NCI-H748 treated with DMSO at 0.1 percent for 48 hours (cell line): ENCODE measurements at regions not wholly inside any gene's neighbourhood (a gene's known extent, or its start where the extent isn't known, plus 50 kb on each side); places are given as distances from the start of the nearest gene placed in this dataset.
"Not testable (repeated sequence)": the region's sequence is repeated elsewhere in the genome, so short reads cannot be mapped to it uniquely, and the experiment has no call there.

Experiments
- DNase-seq: peaks from one replicate; lab custom pipeline; 2025; lab: John Stamatoyannopoulos, UW

DNA sequence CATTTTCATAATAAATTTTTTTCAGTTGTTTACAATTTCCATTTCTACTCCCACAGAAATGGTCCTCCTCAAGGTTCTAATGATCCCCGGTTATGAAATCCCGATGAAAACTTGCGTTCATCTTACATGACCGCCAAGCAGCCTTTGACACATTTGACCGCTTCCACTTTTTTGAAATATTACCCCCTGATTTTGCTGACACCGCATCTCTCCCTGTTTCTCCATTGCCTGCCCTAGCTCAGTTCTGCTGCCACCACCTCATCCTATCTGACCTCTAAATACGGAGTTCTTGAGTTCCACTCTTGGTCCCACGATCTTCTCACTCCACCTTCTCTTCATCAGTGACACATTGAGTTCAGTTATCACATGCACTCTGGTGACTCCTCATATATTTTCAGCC, 74.1 kb downstream of the SLC35B3 start:
- no peak for DNase-seq

- DNase-seq, result no peak
These were observed 82.4 kb downstream of the SLC35B3 start for GRCh38 chr6:8352966-8353340.

- no peak for DNase-seq
These were observed 82.9 kb downstream of the SLC35B3 start for GRCh38 chr6:8352335-8352965.

DNA sequence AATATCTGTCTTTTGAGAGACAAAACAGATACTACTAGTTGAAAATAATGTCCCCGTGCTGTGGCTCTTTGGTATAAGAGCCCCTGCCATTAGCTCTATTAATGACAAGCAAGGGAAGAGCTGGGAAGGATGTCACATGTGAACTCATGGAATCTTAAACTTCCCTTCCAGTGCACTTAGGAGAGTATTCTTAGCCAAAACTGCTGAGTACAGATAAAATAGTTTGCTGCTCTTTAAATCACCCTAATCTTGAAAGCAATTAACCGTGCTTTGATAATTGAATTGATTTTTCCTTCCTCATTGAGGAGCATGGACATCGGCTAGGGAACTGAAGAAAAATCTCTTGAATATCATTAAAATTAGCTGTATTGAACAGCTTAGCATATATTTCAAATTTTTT, 91.7 kb downstream of the SLC35B3 start:
- no peak for DNase-seq

DNA sequence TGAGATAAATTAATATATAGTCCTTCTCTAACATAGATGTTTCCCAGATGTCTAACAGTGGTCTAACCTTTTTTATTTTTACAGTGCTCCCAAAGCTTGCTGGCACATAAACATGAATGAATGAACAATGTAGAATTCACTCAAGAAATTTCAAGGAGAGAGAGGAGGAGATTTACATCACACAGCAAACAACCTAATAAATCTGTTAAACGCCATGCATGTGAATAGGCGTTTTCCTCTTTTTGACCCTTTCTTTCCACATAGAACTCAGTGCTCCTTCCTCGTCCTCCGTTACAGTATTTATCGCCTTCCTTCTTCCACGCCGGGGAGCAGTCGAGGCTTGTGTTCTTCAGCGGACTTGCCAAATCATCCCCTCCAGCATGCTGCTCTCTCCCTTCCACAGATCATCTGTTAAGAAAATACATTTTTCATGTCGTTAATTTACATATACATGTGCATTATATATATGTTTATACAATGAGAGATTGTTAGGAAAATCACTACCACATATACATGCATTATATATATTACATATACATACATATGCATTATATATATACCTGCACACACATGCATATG, 93.0 kb downstream of the SLC35B3 start:
- no peak for DNase-seq

- DNase-seq, result no peak
These were observed 98.2 kb downstream of the SLC35B3 start for GRCh38 chr6:8337147-8337546.

- no peak for DNase-seq
These were observed 98.8 kb downstream of the SLC35B3 start for GRCh38 chr6:8336406-8337057.

GRCh38 chr6:8335896-8336295, 99.4 kb downstream of the SLC35B3 start:
- DNase-seq, result no peak

GRCh38 chr6:8335381-8335780, 100.0 kb downstream of the SLC35B3 start:
- DNase-seq, result no peak

DNA sequence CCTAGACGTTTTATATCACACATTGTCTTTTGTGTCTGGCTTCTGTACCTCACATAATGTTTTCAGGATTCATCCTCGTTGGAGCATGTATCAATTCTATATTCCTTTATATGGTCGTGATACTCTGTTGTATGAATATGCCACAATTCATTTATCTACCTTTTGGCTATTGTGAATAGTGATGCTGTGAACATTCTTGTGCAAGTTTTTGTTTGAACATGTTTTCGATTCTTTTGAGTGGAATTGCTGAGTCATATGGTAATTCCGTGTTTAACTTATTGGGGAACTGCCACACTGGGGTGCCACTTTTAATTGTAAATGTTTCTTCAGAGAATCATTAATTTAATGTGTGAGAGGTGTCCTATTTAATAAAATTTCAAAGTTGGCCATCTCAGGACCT, 101.2 kb downstream of the SLC35B3 start:
- DNase-seq, result no peak

- peak; percentile 46 for DNase-seq
These were observed 105.8 kb downstream of the SLC35B3 start for GRCh38 chr6:8329562-8329961.

DNA sequence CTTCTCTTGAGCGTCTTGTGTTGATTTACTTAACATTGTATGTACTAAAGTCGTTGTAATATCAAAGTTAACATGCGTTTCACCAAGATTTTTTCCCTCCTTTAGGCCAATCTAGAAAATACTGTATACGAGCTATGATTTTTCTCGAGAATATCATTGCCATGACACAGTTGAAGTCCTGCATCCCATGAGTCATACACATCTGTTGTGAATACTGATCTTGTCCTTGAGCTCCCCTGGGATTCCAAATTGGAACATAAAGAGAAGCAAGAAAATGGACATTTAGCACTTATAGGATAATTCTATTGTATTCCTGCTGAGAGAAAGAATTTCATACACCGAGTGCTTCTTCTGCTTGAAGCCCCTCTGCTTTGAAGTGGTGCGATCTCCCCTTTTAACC, 109.6 kb downstream of the SLC35B3 start:
- DNase-seq, result no peak

DNA sequence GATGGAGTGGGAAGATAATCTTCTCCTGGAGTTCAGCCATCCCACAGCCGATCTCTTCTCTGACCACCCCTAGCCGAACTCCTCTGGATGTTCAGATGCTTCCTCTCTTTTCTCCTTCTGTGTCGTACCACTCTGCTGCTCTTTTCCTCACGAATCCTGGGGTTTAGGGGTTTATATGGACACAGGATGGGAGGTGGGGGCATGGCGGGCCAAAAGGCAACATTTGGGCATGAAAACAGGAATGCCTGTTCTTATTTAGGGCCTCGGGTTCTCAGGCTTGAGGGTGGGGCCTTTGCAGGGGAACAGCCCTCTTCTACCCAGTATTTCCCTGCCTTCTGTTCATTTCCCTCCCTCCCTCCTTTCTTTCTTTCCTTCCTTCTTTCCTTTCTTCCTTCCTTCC, 112.7 kb downstream of the SLC35B3 start:
- DNase-seq, result no peak

DNA sequence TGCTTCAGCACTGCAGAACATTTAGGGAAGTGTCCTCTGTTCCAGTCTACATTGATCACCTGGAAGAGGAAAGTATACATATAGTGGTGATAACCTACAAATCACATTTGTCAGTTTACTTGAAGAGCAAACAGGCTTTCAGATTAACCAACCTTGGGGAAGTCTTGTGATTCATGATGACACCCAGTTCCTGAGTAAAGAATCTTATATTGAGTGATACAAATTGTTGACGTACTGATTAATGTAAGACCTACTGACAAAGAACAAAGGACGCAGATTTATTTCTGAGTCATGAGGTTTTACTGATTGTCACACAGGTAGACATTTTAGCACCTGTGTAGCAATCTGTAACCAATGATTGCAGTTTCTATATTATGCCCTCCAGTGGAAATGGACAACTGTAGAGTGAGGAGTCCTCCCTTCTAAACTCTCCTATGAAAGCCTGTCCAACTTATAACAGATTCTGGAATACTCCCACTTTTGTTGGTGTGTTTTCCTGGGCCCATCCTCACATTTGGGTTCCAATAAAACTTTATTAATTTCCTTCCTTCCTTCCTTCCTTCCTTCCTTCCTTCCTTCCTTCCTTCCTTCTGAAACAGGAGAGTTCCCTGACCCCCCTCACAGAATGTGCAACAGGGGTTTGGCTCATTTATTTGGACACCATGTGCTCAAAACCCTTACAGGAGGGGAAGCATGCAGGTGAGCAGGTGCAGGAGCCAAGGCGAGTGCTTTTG, 113.5 kb downstream of the SLC35B3 start:
- no peak for DNase-seq

GRCh38 chr6:8315154-8315553, 120.2 kb downstream of the SLC35B3 start:
- DNase-seq, result no peak

GRCh38 chr6:8301502-8301901, 133.8 kb downstream of the SLC35B3 start:
- DNase-seq, result no peak

DNA sequence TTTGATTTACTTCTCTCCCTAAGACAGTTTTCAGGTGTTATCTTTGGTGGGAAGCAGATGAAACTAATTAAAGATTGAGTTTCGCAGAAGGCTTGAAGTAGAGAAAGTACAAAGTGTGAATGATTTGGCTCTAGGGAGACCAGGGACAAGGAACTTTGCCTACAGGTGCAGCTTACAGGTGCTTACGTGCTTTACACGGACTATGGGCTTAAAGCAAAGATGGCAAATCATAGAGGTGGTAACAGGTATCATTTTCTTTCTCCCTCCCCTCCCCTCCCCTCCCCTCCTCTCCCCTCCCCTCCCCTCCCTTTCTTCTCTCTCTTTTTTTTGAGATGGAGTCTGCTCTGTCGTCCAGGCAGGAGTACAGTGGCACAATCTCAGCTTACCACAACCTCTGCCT, 136.3 kb downstream of the SLC35B3 start:
- no peak for DNase-seq

DNA sequence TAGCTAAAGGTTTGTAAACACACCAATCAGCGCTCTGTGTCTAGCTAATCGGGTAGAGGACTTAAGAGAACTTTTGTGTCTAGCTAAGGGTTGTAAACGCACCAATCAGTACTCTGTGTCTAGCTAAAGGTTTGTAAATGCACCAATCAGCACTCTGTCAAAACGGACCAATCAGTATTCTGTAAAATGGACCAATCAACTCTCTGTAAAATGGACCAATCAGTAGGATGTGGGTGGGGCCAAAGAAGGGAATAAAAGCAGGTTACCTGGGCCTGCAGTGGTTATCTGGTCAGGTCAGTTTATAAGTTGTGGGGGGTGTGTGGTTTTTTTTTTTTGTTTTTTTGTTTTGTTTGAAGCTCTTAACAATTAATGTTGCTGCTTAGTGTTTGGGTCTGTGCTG, 152.4 kb downstream of the SLC35B3 start:
- not testable (repeated sequence) for DNase-seq

DNA sequence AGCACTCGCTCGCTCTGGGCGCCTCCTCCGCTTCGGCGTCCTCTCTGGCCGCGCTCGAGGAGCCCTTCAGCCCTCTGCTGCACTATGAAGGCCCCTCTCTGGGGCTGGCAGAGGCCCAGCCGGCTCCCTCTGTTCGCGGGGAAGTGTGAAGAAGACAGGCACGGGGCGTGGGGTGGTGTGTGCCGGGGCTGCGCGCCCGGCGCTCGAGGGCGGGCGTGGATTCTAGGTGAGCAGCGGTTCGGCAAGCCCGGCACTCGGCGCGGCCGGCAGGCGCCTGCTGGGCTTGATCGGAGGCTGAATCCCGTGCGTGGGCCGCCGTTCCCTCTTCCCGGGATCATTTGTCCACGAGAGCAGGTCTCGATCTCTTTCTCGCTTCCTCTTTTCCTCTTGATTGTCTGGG, 153.0 kb downstream of the SLC35B3 start:
- DNase-seq, result no peak

DNA sequence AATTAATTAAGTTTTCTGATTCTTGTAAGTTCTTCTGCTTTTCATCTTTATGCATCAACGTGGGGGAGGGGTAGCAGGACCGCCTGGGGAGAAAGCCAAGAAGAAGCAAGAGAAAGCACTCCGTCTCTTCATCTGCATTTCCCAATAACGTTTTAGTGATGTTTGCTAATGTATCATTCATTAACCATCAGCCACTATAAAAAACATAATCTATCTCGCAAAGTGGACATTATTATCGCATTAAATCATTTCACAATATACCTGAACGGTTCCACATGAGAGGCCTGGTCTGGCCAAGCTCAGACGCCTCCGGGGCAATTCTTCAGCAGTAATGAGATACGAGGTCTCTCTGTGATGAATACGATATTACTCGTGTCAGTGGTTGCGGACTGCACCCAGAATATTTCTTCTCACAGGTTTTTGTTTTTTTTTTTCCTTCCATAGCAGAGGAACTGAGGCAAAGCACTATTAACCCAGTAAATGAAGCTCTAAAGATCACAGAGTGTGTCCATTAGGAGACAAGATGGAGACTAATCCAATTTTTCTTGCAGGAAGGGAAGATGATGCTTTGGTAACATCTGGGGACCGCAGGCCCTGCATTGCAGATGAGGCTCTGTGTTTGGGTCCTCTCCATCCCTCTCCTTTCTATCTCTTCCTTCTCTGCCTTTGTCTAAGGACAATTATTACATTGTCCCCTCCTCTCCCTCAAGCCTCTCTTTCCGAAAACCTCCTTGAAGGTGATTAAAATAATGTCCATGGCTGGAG, 156.1 kb downstream of the SLC35B3 start:
- DNase-seq, result no peak

- no peak for DNase-seq
These were observed 156.8 kb downstream of the SLC35B3 start for GRCh38 chr6:8278562-8278961.

- no peak for DNase-seq
These were observed 157.6 kb downstream of the SLC35B3 start for GRCh38 chr6:8277769-8278168.
